ENCODE measurements at regions not wholly inside any gene's neighbourhood (a gene's known extent, or its start where the extent isn't known, plus 50 kb on each side); places are given as distances from the start of the nearest gene placed in this dataset.
"Not testable (repeated sequence)": the region's sequence is repeated elsewhere in the genome, so short reads cannot be mapped to it uniquely, and the experiment has no call there.

GRCh38 chr16:29195116-29195872 is 210.4 kb downstream of the LAT start:
- not testable (repeated sequence) for DNase-seq

GRCh38 chr16:29194185-29194844 is 209.5 kb downstream of the LAT start:
- not testable (repeated sequence) for DNase-seq

- not testable (repeated sequence) for DNase-seq
Measured at GRCh38 chr16:29193634-29194033, 208.8 kb downstream of the LAT start.

GRCh38 chr16:29193248-29193574 is 208.4 kb downstream of the LAT start:
- not testable (repeated sequence) for DNase-seq

GRCh38 chr16:29192329-29193247 is 207.7 kb downstream of the LAT start:
- DNase-seq, result no peak

- DNase-seq, result not testable (repeated sequence)
Measured at GRCh38 chr16:29191636-29192180, 206.9 kb downstream of the LAT start.

GRCh38 chr16:29190553-29191431 is 205.9 kb downstream of the LAT start:
- not testable (repeated sequence) for DNase-seq

GRCh38 chr16:29188806-29189205 is 204.0 kb downstream of the LAT start:
- DNase-seq, result not testable (repeated sequence)

- not testable (repeated sequence) for DNase-seq
Measured at GRCh38 chr16:29186306-29187220, 201.7 kb downstream of the LAT start.

- DNase-seq, result not testable (repeated sequence)
Measured at GRCh38 chr16:29185872-29186271, 201.0 kb downstream of the LAT start.

GRCh38 chr16:29184738-29185438 is 200.0 kb downstream of the LAT start:
- not testable (repeated sequence) for DNase-seq

GRCh38 chr16:29182940-29183868 is 198.4 kb downstream of the LAT start:
- not testable (repeated sequence) for DNase-seq

- no peak for DNase-seq
Measured at GRCh38 chr16:29182501-29182900, 197.6 kb downstream of the LAT start.

GRCh38 chr16:29181921-29182411 is 197.1 kb downstream of the LAT start:
- DNase-seq, result not testable (repeated sequence)

- DNase-seq, result not testable (repeated sequence)
Measured at GRCh38 chr16:29181254-29181780, 196.5 kb downstream of the LAT start.

GRCh38 chr16:29180206-29180600 is 195.4 kb downstream of the LAT start:
- not testable (repeated sequence) for DNase-seq

- not testable (repeated sequence) for DNase-seq
Measured at GRCh38 chr16:29179401-29180205, 194.8 kb downstream of the LAT start.
